HepG2 (cell line): ENCODE measurements at regions not wholly inside any gene's neighbourhood (a gene's known extent, or its start where the extent isn't known, plus 50 kb on each side); places are given as distances from the start of the nearest gene placed in this dataset.

Experiments used
- ATAC-seq: fragments of 200-7000 bp; cut with Tn5 transposase; 3 replicates; pipeline ENCODE4 v1.9.1; 2020; ENCODE audit warnings: mild to moderate bottlenecking, moderate library complexity
- BruUV-seq: library from RNA; stranded (reverse); fragments of 400-500 nt; replicated peaks from 2 replicates; lab custom pipeline; 2021; lab: Mats Ljungman, UMichigan
- CTCF ChIA-PET: fragments of 300-600 bp; formaldehyde crosslinking; extraction: SDS; loops from one replicate; lab custom pipeline; 2021; ENCODE audit warnings: low total read pairs, inconsistent platforms, low intra/inter-chr PET ratio; lab: Yijun Ruan, JAX
- POLR2A ChIA-PET: fragments of 350-600 bp; sonication (Branson Sonifier 250); formaldehyde crosslinking; loops from one replicate; lab custom pipeline; 2020; ENCODE audit warnings: antibody characterized with exemption, inconsistent platforms; lab: Yijun Ruan, JAX
- DNase-seq: peaks from one replicate; pipeline ENCODE4 v3.0.0-alpha.2; 2015; ENCODE audit warnings: low spot score
- FAIRE-seq: peaks from 3 replicates; lab custom pipeline; 2011; peaks lifted over from hg19 to GRCh38; lab: Jason Lieb, UNC
- H2AFZ ChIP-seq: one replicate; pipeline ENCODE4 v1.6.1; 2011; ENCODE audit warnings: low read length, inconsistent platforms
- H3K27ac ChIP-seq: fragments of 300-600 bp; 3 replicates; pipeline ENCODE4 v1.8.0; 2011; ENCODE audit warnings: mixed run types, mild to moderate bottlenecking, mixed read lengths, low read length, inconsistent platforms; ENCODE audit not compliant: insufficient read depth; ENCODE audit errors: extremely low read length
- H3K27me3 ChIP-seq, 2 experiments: fragments of 200-600 bp in 1 of 2; 2 replicates in 1 of 2; 3 replicates in 1 of 2; pipeline versions ENCODE4 v1.6.0 to v1.8.0; 2011; ENCODE audit warnings: low read length in 2 of 2, mild to moderate bottlenecking in 2 of 2, moderate library complexity in 2 of 2, inconsistent platforms in 1 of 2; ENCODE audit not compliant: insufficient read depth in 2 of 2, control insufficient read depth in 1 of 2
- H3K36me3 ChIP-seq, 2 experiments: fragments of 200-600 bp in 1 of 2; replicated peaks in 1 of 2; 2 replicates in 1 of 2; 3 replicates in 1 of 2; pipeline versions ENCODE4 v1.5.1 to v1.8.0; 2011; ENCODE audit warnings: low read length in 2 of 2, inconsistent platforms in 1 of 2; ENCODE audit not compliant: insufficient read depth in 2 of 2, control insufficient read depth in 1 of 2
- H3K4me1 ChIP-seq: 2 replicates; pipeline ENCODE4 v1.5.1; 2012; ENCODE audit warnings: low read length, inconsistent platforms; ENCODE audit not compliant: insufficient read depth
- H3K4me2 ChIP-seq: 2 replicates; pipeline ENCODE4 v1.6.0; 2011; ENCODE audit warnings: low read depth, low read length, inconsistent platforms
- H3K4me3 ChIP-seq, 3 experiments: fragments of 200-600 bp in 1 of 3; sonication (generic), shearing (Covaris generic) in 1 of 3; replicated peaks in 1 of 3; 2 replicates each; pipeline ENCODE4 v1.5.1; 2011 to 2016; ENCODE audit warnings: low read length in 3 of 3, inconsistent platforms in 2 of 3, low read depth in 2 of 3, mild to moderate bottlenecking in 2 of 3, control low read depth in 1 of 3, mixed read lengths in 1 of 3; ENCODE audit not compliant: insufficient read depth in 1 of 3
- H3K79me2 ChIP-seq: one replicate; pipeline ENCODE4 v1.6.1; 2011; ENCODE audit warnings: low read length, inconsistent platforms; ENCODE audit not compliant: insufficient read depth
- H3K9ac ChIP-seq: 2 replicates; pipeline ENCODE4 v1.6.0; 2011; ENCODE audit warnings: mild to moderate bottlenecking, low read depth, low read length, inconsistent platforms; ENCODE audit not compliant: insufficient read depth
- H3K9me3 ChIP-seq: 2 replicates; pipeline ENCODE4 v1.5.1; 2012; ENCODE audit warnings: mild to moderate bottlenecking, low read length
- H4K20me1 ChIP-seq: 2 replicates; pipeline ENCODE4 v1.6.0; 2011; ENCODE audit warnings: inconsistent platforms, mild to moderate bottlenecking, low read length, moderate library complexity; ENCODE audit not compliant: insufficient read depth
- ERF ChIP-seq: IDR thresholded peaks from 2 replicates; pipeline ENCODE4 v1.6.1; 2018; ENCODE audit warnings: missing biosample characterization, missing genetic modification reagents
- NFYB ChIP-seq: sonication (generic); formaldehyde crosslinking; IDR thresholded peaks from 2 replicates; pipeline ENCODE4 v1.4.0; 2020; ENCODE audit warnings: missing genetic modification reagents
- RBM22 ChIP-seq: fragments of 200-400 bp; formaldehyde crosslinking; optimal IDR thresholded peaks from 2 replicates; pipeline ENCODE3; 2017; ENCODE audit warnings: mild to moderate bottlenecking, low read length, moderate library complexity
- ZNF12 ChIP-seq: sonication (generic); formaldehyde crosslinking; IDR thresholded peaks from 2 replicates; pipeline ENCODE4 v1.5.0; 2020; ENCODE audit warnings: missing genetic modification reagents
- ZNF34 ChIP-seq: sonication (generic); formaldehyde crosslinking; IDR thresholded peaks from 2 replicates; pipeline ENCODE4 v1.4.0; 2020; ENCODE audit warnings: mild to moderate bottlenecking, missing genetic modification reagents, borderline replicate concordance
- WGBS: methylation state at CpG from one replicate; pipeline ENCODE4 v1.1.6; 2017; ENCODE audit warnings: low lambda C conversion rate; 5-methylcytosine and 5-hydroxymethylcytosine counted together
- in situ Hi-C: cut with HindIII; loops from 2 replicates; pipeline ENCODE4 v1.10.0; 2017; ENCODE audit warnings: low pct_unique_long_range_greater_than_20kb; ENCODE audit not compliant: extremely low pct_ligation_motif_present
- intact Hi-C: fragments of 100-400 bp; cut with micrococcal nuclease; formaldehyde crosslinking; loops from one replicate; pipeline ENCODE4 v1.10.0; 2022; ENCODE audit not compliant: unreplicated experiment
- TF ChIP-seq, protein P1 (sequence below): sonication (generic); formaldehyde crosslinking; IDR thresholded peaks from 2 replicates; pipeline ENCODE4 v1.4.0; 2020; ENCODE audit warnings: missing genetic modification reagents
- TF ChIP-seq, protein P2 (sequence below): sonication (generic); formaldehyde crosslinking; IDR thresholded peaks from 2 replicates; pipeline ENCODE4 v1.5.1; 2020; ENCODE audit warnings: missing genetic modification reagents, mild to moderate bottlenecking, borderline replicate concordance
- TF ChIP-seq, protein P3 (sequence below): sonication (generic); formaldehyde crosslinking; IDR thresholded peaks from 2 replicates; pipeline ENCODE4 v1.5.1; 2020; ENCODE audit warnings: mild to moderate bottlenecking, moderate library complexity, missing genetic modification reagents
- TF ChIP-seq, protein P4 (sequence below): IDR thresholded peaks from 2 replicates; pipeline ENCODE4 v1.6.1; 2012; ENCODE audit warnings: low read length, improper control_type of control experiment
- TF ChIP-seq, protein P5 (sequence below): sonication (generic); formaldehyde crosslinking; IDR thresholded peaks from 2 replicates; pipeline ENCODE4 v1.5.0; 2020; ENCODE audit warnings: mild to moderate bottlenecking, missing genetic modification reagents, moderate library complexity

DNA sequence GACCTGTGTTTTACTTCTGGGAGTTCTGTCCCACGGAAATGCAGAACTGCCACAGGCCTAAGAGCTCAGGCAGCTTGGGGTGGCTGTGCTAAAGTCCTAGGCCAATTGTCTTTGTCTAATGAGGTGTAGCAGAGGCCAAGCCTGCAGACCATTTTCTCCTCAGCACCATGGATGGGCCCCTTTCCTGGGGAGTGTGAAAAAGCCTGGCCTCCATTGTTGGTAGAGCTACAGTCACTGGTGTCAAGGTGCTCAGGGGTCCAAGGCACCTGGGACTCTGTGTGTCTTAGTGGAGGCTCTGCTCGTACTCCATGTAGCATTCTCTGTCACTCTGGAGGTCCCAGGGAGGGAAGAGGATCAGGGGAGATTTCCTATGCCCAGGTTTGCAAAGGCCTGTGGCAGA, 329.6 kb downstream of the SLITRK5 start:
- ATAC-seq = no peak
- H4K20me1 ChIP-seq = no peaks in the 10 kb centered on the region
- H3K27me3 ChIP-seq = no peaks in the 10 kb centered on the region
- no peak overlapping the region for H3K4me3 ChIP-seq
- H3K36me3 ChIP-seq = no peaks in the 10 kb centered on the region
- WGBS = no CpG with 5 or more reads among the region's 2 CpGs
- ChIA-PET POLR2A (no interaction called here), CTCF (no interaction called here)
- peaks cover 53% of the 10 kb centered on the region for H3K9me3 ChIP-seq
- H3K4me1 ChIP-seq = no peaks in the 10 kb centered on the region
- H3K27ac ChIP-seq = no peak overlapping the region
- H2AFZ ChIP-seq = no peak overlapping the region
- no peak for DNase-seq
- in situ Hi-C loops (no loop called here), intact Hi-C loops (no loop called here)
- H3K4me2 ChIP-seq = no peak overlapping the region
- no peaks in the 10 kb centered on the region for H3K79me2 ChIP-seq
- no peak for FAIRE-seq
- no peak overlapping the region for H3K9ac ChIP-seq
- no TSS peak for BruUV-seq
- TF ChIP-seq ZNF12 = no peak
- TF ChIP-seq, protein P1, sequence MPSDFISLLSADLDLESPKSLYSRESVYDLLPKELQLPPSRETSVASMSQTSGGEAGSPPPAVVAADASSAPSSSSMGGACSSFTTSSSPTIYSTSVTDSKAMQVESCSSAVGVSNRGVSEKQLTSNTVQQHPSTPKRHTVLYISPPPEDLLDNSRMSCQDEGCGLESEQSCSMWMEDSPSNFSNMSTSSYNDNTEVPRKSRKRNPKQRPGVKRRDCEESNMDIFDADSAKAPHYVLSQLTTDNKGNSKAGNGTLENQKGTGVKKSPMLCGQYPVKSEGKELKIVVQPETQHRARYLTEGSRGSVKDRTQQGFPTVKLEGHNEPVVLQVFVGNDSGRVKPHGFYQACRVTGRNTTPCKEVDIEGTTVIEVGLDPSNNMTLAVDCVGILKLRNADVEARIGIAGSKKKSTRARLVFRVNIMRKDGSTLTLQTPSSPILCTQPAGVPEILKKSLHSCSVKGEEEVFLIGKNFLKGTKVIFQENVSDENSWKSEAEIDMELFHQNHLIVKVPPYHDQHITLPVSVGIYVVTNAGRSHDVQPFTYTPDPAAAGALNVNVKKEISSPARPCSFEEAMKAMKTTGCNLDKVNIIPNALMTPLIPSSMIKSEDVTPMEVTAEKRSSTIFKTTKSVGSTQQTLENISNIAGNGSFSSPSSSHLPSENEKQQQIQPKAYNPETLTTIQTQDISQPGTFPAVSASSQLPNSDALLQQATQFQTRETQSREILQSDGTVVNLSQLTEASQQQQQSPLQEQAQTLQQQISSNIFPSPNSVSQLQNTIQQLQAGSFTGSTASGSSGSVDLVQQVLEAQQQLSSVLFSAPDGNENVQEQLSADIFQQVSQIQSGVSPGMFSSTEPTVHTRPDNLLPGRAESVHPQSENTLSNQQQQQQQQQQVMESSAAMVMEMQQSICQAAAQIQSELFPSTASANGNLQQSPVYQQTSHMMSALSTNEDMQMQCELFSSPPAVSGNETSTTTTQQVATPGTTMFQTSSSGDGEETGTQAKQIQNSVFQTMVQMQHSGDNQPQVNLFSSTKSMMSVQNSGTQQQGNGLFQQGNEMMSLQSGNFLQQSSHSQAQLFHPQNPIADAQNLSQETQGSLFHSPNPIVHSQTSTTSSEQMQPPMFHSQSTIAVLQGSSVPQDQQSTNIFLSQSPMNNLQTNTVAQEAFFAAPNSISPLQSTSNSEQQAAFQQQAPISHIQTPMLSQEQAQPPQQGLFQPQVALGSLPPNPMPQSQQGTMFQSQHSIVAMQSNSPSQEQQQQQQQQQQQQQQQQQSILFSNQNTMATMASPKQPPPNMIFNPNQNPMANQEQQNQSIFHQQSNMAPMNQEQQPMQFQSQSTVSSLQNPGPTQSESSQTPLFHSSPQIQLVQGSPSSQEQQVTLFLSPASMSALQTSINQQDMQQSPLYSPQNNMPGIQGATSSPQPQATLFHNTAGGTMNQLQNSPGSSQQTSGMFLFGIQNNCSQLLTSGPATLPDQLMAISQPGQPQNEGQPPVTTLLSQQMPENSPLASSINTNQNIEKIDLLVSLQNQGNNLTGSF (CRISPR knock-in tag) = no peak
- TF ChIP-seq, protein P2, sequence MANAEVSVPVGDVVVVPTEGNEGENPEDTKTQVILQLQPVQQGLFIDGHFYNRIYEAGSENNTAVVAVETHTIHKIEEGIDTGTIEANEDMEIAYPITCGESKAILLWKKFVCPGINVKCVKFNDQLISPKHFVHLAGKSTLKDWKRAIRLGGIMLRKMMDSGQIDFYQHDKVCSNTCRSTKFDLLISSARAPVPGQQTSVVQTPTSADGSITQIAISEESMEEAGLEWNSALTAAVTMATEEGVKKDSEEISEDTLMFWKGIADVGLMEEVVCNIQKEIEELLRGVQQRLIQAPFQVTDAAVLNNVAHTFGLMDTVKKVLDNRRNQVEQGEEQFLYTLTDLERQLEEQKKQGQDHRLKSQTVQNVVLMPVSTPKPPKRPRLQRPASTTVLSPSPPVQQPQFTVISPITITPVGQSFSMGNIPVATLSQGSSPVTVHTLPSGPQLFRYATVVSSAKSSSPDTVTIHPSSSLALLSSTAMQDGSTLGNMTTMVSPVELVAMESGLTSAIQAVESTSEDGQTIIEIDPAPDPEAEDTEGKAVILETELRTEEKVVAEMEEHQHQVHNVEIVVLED (CRISPR knock-in tag) = no peak
- TF ChIP-seq, protein P3, sequence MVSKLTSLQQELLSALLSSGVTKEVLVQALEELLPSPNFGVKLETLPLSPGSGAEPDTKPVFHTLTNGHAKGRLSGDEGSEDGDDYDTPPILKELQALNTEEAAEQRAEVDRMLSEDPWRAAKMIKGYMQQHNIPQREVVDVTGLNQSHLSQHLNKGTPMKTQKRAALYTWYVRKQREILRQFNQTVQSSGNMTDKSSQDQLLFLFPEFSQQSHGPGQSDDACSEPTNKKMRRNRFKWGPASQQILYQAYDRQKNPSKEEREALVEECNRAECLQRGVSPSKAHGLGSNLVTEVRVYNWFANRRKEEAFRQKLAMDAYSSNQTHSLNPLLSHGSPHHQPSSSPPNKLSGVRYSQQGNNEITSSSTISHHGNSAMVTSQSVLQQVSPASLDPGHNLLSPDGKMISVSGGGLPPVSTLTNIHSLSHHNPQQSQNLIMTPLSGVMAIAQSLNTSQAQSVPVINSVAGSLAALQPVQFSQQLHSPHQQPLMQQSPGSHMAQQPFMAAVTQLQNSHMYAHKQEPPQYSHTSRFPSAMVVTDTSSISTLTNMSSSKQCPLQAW (CRISPR knock-in tag) = no peak
- no peak for TF ChIP-seq RBM22
- TF ChIP-seq, protein P4, sequence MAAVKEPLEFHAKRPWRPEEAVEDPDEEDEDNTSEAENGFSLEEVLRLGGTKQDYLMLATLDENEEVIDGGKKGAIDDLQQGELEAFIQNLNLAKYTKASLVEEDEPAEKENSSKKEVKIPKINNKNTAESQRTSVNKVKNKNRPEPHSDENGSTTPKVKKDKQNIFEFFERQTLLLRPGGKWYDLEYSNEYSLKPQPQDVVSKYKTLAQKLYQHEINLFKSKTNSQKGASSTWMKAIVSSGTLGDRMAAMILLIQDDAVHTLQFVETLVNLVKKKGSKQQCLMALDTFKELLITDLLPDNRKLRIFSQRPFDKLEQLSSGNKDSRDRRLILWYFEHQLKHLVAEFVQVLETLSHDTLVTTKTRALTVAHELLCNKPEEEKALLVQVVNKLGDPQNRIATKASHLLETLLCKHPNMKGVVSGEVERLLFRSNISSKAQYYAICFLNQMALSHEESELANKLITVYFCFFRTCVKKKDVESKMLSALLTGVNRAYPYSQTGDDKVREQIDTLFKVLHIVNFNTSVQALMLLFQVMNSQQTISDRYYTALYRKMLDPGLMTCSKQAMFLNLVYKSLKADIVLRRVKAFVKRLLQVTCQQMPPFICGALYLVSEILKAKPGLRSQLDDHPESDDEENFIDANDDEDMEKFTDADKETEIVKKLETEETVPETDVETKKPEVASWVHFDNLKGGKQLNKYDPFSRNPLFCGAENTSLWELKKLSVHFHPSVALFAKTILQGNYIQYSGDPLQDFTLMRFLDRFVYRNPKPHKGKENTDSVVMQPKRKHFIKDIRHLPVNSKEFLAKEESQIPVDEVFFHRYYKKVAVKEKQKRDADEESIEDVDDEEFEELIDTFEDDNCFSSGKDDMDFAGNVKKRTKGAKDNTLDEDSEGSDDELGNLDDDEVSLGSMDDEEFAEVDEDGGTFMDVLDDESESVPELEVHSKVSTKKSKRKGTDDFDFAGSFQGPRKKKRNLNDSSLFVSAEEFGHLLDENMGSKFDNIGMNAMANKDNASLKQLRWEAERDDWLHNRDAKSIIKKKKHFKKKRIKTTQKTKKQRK = no peak
- no peak for TF ChIP-seq ERF (CRISPR knock-in tag)
- TF ChIP-seq, protein P5, sequence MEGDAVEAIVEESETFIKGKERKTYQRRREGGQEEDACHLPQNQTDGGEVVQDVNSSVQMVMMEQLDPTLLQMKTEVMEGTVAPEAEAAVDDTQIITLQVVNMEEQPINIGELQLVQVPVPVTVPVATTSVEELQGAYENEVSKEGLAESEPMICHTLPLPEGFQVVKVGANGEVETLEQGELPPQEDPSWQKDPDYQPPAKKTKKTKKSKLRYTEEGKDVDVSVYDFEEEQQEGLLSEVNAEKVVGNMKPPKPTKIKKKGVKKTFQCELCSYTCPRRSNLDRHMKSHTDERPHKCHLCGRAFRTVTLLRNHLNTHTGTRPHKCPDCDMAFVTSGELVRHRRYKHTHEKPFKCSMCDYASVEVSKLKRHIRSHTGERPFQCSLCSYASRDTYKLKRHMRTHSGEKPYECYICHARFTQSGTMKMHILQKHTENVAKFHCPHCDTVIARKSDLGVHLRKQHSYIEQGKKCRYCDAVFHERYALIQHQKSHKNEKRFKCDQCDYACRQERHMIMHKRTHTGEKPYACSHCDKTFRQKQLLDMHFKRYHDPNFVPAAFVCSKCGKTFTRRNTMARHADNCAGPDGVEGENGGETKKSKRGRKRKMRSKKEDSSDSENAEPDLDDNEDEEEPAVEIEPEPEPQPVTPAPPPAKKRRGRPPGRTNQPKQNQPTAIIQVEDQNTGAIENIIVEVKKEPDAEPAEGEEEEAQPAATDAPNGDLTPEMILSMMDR (CRISPR knock-in tag) = no peak
- no peak for TF ChIP-seq NFYB
- TF ChIP-seq ZNF34 (CRISPR knock-in tag) = no peak
